MG63 (cell line): ENCODE measurements at regions not wholly inside any gene's neighbourhood (a gene's known extent, or its start where the extent isn't known, plus 50 kb on each side); places are given as distances from the start of the nearest gene placed in this dataset.
"Not testable (repeated sequence)": the region's sequence is repeated elsewhere in the genome, so short reads cannot be mapped to it uniquely, and the experiment has no call there.

ENCODE experiments used
- DNase-seq: peaks from one replicate; pipeline ENCODE4 v3.0.0-alpha.2; 2020
- H3K27me3 ChIP-seq: fragments of 250-450 bp; sonication (Bioruptor Pico); 2 replicates; pipeline ENCODE4 v1.5.1; 2020; ENCODE audit warnings: mild to moderate bottlenecking, moderate library complexity
- H3K36me3 ChIP-seq: fragments of 250-450 bp; sonication (Bioruptor Pico); 2 replicates; pipeline ENCODE4 v1.5.1; 2020; ENCODE audit warnings: mild to moderate bottlenecking, moderate library complexity
- H3K4me3 ChIP-seq: fragments of 250-450 bp; sonication (Bioruptor Pico); 2 replicates; pipeline ENCODE4 v1.5.1; 2020; ENCODE audit warnings: mild to moderate bottlenecking, moderate library complexity
- H3K9me3 ChIP-seq: fragments of 250-450 bp; sonication (Bioruptor Pico); 2 replicates; pipeline ENCODE4 v1.5.1; 2020; ENCODE audit warnings: mild to moderate bottlenecking, moderate library complexity

DNA sequence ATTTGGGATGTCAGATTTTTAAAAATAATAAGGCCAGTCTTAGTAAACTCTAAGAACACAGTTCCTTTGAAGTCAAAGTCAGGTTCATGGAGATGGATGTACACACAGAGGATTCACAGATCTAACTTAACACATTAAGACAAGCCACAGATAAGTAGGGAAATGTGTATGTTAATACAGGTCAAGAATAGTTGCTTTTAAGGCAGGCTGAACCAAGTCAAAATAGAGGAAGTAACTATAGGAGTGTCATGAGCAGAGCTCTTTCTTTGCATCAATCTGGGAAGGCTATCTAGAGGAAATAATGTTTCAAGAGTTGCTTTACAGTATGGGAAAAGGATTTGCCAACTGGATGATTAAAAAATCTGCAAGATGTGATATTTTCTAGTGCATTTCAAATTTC is 128.0 kb upstream of the FBXO11 start:
- Histone ChIP-seq H3K36me3 (no peaks in the 10 kb centered on the region), H3K4me3 (no peak overlapping the region), H3K27me3 (no peaks in the 10 kb centered on the region), H3K9me3 (no peaks in the 10 kb centered on the region)
- no peak for DNase-seq

DNA sequence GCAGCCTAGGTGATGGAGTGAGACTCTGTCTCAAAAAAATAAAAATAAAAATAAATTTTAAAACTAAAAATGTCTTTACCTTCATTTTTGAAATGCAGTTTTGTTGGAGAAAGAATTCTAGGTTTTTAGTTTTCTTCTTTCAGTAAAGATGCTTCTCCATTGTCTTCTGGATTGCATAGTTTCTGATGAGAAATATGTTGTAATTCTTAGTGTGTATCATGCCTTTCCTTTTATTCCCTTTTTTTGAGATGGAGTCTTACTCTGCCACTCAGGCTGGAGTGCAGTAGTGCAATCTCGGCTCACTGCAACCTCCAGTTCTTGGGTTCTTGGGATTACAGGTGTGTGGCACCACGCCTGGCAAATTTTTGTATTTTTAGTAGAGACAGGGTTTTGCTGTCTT is 130.0 kb upstream of the FBXO11 start:
- Histone ChIP-seq H3K9me3 (no peaks in the 10 kb centered on the region), H3K36me3 (no peaks in the 10 kb centered on the region), H3K27me3 (no peaks in the 10 kb centered on the region), H3K4me3 (no peak overlapping the region)
- DNase-seq, result no peak

- Histone ChIP-seq H3K9me3 (no peaks in the 10 kb centered on the region), H3K4me3 (no peak overlapping the region), H3K27me3 (no peaks in the 10 kb centered on the region), H3K36me3 (no peaks in the 10 kb centered on the region)
- no peak for DNase-seq
These were observed 133.1 kb upstream of the FBXO11 start for GRCh38 chr2:48039209-48039990.

GRCh38 chr2:48043131-48043700 is 136.9 kb upstream of the FBXO11 start:
- Histone ChIP-seq H3K9me3 (no peaks in the 10 kb centered on the region), H3K4me3 (no peak overlapping the region), H3K27me3 (no peaks in the 10 kb centered on the region), H3K36me3 (no peaks in the 10 kb centered on the region)
- no peak for DNase-seq

DNA sequence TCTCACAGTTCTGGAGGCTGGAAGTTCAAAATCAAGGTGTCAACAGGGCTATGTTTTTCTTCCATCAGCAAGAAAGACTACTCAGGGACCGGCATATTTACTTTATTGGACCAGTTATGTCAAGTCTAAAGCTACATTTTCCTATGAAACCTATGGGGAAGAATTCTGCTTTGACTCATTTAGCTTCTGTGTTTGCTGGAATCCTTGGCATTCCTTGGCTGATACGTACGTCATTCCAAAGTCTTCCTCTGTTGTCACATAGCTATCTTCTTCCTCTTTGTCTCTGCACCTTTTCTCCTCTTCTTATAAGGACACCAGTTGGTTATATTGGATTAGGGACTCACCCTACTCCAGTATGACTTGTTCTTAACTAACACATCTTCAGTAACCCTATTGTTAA is 137.4 kb upstream of the FBXO11 start:
- DNase-seq, result no peak
- Histone ChIP-seq H3K4me3 (no peak overlapping the region), H3K36me3 (no peaks in the 10 kb centered on the region), H3K27me3 (no peaks in the 10 kb centered on the region), H3K9me3 (no peaks in the 10 kb centered on the region)

DNA sequence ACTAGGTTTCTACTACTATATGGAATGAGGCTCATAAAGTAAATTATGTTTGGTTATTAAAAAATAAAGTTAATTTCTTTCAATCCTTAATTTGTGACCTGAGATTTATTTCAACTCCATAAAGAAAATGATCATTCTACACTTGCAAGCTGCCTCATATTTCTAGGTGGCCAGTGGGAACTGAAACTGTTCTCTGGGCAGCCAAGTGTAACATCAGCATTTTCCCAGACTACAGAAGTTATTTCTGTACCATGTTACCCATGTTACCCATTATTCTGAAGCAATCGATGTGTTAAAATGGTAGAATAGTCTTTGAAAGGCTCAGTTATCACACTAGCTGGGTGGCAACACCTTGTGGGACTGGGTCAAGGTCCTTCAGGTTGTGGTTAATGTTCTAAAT is 139.3 kb upstream of the FBXO11 start:
- no peak for DNase-seq
- H3K4me3 ChIP-seq, result no peak overlapping the region
- no peaks in the 10 kb centered on the region for H3K27me3 ChIP-seq
- H3K9me3 ChIP-seq, result no peaks in the 10 kb centered on the region
- no peaks in the 10 kb centered on the region for H3K36me3 ChIP-seq

- DNase-seq, result no peak
- Histone ChIP-seq H3K27me3 (no peaks in the 10 kb centered on the region), H3K9me3 (no peaks in the 10 kb centered on the region), H3K4me3 (no peak overlapping the region), H3K36me3 (no peaks in the 10 kb centered on the region)
These were observed 142.3 kb upstream of the FBXO11 start for GRCh38 chr2:48048476-48049171.

DNA sequence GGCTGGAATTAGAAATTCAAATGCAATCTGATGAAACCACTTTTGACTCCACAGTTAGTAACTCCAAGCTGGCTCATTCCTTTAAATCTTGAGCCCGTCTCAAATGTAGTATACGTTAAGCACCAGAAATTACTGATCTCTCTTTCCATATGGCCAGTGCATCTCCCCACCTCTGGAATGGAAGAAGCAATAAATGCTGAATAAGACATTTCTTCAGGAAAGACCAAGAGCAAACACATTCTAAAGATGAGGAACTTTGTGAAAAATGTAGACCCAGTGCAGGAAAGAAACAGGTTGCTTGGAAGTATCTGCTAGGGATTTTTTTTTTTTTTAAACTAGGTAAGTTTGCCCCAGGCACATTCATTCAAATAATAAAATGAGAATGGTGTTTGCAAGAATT is 143.1 kb upstream of the FBXO11 start:
- DNase-seq, result no peak
- Histone ChIP-seq H3K9me3 (no peaks in the 10 kb centered on the region), H3K4me3 (no peak overlapping the region), H3K36me3 (no peaks in the 10 kb centered on the region), H3K27me3 (no peaks in the 10 kb centered on the region)

DNA sequence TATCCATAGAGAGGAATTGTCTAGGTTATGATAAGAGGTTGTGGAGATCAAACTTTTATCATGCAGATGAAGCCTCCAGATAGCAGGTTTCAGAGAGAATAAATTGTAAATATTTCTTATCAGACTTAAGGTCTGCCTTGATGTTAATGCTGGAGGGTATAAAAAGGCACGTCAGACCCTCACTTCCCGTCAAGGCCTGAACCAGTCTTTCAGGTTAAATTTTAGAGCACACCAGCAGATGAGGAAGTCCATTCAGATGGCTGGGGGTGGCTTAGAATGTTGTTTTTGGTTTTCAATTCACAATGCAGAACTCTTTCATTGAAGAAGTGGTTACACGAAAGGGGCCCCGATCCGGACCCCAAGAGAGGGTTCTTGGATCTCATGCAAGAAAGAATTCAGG is 144.4 kb upstream of the FBXO11 start:
- H3K27me3 ChIP-seq, result no peaks in the 10 kb centered on the region
- no peaks in the 10 kb centered on the region for H3K9me3 ChIP-seq
- no peak for DNase-seq

DNA sequence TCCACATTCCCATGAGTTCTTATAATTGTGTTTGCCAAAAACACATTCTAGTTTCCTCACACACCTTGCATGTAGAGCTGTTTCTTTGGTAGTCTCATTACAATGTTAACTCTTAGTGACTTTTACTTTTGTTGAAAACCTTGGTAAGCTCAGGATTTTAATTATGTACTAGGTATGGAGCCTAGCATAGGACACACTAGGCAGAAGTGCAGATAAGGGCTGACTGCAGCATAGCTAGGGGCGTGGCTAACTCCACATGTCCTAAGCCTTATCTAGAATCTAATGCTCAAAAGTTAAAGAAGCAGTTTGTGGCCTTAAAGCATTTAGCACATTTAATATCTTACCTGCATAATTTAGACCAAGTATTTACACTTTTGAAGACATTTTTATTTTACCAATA is 153.7 kb upstream of the FBXO11 start:
- H3K4me3 ChIP-seq, result no peak overlapping the region
- H3K36me3 ChIP-seq, result no peaks in the 10 kb centered on the region
- no peaks in the 10 kb centered on the region for H3K27me3 ChIP-seq

More for the DNA sequence above, 144.4 kb upstream of the FBXO11 start:
- H3K36me3 ChIP-seq, result no peaks in the 10 kb centered on the region
- H3K4me3 ChIP-seq, result no peak overlapping the region

DNA sequence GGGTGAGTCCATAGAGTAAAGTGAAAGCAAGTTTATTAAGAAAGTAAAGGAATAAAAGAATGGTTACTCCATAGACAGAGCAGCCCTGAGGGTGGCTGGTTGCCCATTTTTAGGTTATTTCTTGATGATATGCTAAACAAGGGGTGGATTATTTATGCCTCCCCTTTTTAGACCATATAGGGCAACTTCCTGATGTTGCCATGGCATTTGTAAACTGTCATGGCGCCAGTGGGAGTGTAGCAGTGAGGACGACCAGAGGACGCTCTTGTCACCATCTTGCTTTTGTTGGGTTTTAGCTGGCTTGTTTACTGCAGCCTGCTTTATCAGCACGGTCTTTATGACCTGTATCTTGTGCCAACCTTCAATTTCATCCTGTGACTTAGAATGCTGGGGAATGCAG is 155.4 kb upstream of the FBXO11 start:
- not testable (repeated sequence) for H3K9me3 ChIP-seq, H3K27me3 ChIP-seq, DNase-seq, H3K36me3 ChIP-seq, H3K4me3 ChIP-seq

More for the DNA sequence above, 153.7 kb upstream of the FBXO11 start:
- H3K9me3 ChIP-seq, result no peaks in the 10 kb centered on the region
- DNase-seq, result no peak

GRCh38 chr2:48065096-48065495 is 158.8 kb upstream of the FBXO11 start:
- DNase-seq, result no peak
- Histone ChIP-seq H3K27me3 (no peaks in the 10 kb centered on the region), H3K36me3 (no peaks in the 10 kb centered on the region), H3K4me3 (no peak overlapping the region), H3K9me3 (no peaks in the 10 kb centered on the region)

DNA sequence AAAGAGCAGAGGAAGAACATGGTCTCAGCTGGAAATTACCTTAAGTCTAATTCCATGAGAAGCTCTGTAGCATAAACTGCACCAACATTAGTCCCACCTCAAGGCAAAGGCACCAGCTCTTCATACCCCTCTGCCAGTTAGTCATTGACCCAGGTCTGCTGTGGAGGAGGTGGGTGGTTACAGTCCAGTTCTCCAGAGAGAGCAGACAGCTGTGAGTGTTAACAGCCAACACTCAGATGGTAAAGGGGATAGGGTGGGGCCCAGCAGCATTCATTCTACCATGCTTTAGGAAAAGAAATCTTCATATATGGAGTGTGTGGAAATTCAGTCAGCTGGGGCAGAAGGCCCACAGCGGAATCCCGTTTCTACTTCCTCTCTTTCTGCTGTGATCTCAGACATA is 159.7 kb upstream of the FBXO11 start:
- no peaks in the 10 kb centered on the region for H3K36me3 ChIP-seq
- no peaks in the 10 kb centered on the region for H3K27me3 ChIP-seq
- no peak for DNase-seq
- H3K9me3 ChIP-seq, result no peaks in the 10 kb centered on the region
- H3K4me3 ChIP-seq, result no peak overlapping the region

GRCh38 chr2:48069769-48070168 is 163.5 kb upstream of the FBXO11 start:
- no peak for DNase-seq
- H3K27me3 ChIP-seq, result no peaks in the 10 kb centered on the region
- no peaks in the 10 kb centered on the region for H3K9me3 ChIP-seq
- no peak overlapping the region for H3K4me3 ChIP-seq
- no peaks in the 10 kb centered on the region for H3K36me3 ChIP-seq

GRCh38 chr2:48070415-48070814 is 164.1 kb upstream of the FBXO11 start:
- no peak overlapping the region for H3K4me3 ChIP-seq
- H3K9me3 ChIP-seq, result no peaks in the 10 kb centered on the region
- H3K27me3 ChIP-seq, result no peaks in the 10 kb centered on the region
- DNase-seq, result no peak
- H3K36me3 ChIP-seq, result no peaks in the 10 kb centered on the region

GRCh38 chr2:48072583-48072982 is 166.3 kb upstream of the FBXO11 start:
- no peak overlapping the region for H3K4me3 ChIP-seq
- no peaks in the 10 kb centered on the region for H3K27me3 ChIP-seq
- no peaks in the 10 kb centered on the region for H3K9me3 ChIP-seq
- no peak for DNase-seq
- H3K36me3 ChIP-seq, result no peaks in the 10 kb centered on the region

DNA sequence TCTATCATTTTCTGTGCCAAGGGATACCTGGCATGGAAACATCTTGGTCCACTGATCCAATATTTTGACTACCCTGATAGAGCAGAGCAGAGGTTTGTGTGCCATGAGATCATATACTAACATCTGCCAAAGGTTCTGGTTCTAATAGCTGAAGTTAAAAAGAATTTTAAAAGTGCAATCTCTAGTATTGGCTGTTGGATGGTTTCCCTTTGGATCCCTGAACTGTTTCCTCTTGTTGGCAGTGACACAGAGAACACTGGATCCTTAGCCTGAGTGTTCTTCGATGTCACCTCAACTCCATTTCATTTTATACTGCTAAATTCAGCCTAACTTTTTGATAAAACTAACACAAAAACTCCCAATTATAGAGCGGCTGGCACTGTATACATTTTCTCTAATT is 169.3 kb upstream of the FBXO11 start:
- H3K4me3 ChIP-seq, result no peak overlapping the region
- DNase-seq, result no peak
- no peaks in the 10 kb centered on the region for H3K9me3 ChIP-seq
- H3K36me3 ChIP-seq, result no peaks in the 10 kb centered on the region
- H3K27me3 ChIP-seq, result no peaks in the 10 kb centered on the region
